Umbilical cord (tissue), 1 donor: ENCODE measurements at regions not wholly inside any gene's neighbourhood (a gene's known extent, or its start where the extent isn't known, plus 50 kb on each side); places are given as distances from the start of the nearest gene placed in this dataset.
"Not testable (repeated sequence)": the region's sequence is repeated elsewhere in the genome, so short reads cannot be mapped to it uniquely, and the experiment has no call there.

Source experiments
- DNase-seq: peaks from one replicate; pipeline ENCODE4 v3.0.0-alpha.2; 2015; ENCODE audit warnings: low spot score

DNA sequence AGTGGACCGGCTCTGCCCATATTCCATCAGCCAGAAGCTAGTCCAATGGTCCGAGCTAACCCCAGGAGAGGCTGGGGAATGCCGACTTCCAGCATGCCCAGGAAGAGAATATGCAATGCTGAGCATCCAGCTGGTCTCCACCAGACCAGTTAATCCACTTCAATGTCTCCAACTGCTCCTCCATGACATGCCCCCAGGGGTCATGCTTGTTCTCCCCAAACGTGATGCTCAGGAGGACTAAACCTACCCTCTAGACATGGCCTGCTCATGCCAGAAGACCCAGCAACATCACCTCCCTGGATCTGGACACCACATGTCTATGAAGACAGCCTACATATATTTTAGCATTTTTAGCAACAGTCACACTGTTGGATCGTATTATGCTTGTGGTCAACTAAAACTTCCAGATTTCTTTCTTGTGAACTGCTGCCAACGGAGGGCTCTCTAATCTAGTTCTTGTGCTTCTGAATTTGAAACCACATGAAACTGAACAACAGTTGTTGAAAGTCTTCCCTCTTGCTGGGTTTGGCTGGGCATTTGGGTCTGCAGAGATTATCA is 245.1 kb downstream of the SOX9 start:
- no peak for DNase-seq

DNA sequence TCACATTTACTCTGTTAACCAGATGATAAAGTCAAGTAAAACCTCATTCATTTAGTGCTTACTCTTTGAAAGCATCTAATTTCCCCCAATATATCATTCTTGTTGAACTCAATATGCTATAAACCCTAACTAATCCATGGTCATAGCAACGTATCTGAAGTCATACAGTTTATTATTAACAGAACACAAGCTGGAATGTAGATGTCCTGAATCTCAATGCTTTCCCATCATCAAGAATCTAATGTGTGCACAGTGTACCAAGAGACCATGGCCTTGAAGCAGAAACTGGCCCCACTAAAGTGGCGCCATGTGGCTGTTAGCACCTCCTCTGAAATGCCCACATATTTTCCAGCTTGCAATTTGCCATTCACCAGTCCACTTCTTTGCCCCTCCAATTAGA is 245.8 kb downstream of the SOX9 start:
- DNase-seq, result no peak

DNA sequence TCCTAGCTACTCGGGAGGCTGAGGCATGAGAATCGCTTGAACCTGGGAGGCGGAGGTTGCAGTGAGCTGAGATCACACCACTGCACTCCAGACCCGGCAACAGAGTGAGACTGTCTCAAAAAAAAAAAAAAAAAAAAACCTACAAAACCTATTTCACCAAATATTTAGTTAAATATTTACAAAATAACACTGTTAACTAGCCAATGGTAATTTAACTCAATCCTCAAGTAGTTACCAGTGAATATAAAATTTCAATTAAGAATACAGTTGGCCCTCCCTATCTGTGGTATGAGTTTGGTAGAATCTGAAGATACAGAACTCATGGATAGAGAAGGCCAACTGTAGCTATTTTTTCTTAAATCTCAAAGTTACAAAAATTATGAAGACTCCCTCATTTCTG is 247.4 kb downstream of the SOX9 start:
- DNase-seq, result no peak

DNA sequence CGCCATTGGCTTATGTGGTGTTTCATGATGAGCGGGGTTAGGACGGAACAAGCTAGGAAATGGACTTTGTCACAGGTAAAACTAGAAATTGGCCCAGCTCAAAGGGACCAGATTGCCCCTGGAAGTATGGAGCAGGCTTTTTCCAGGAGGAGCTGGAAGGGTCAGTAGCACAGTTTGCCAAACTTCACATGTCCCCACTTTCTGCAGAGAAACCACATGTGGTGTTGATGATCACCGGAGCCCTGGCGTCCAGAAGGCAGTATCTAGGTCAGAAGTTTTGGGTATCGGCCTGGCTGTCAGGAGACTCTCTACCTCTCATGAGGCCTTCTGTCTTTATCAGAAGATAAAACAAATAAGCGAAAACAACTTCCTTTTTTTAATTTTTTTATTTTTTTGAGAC is 248.5 kb downstream of the SOX9 start:
- no peak for DNase-seq

DNA sequence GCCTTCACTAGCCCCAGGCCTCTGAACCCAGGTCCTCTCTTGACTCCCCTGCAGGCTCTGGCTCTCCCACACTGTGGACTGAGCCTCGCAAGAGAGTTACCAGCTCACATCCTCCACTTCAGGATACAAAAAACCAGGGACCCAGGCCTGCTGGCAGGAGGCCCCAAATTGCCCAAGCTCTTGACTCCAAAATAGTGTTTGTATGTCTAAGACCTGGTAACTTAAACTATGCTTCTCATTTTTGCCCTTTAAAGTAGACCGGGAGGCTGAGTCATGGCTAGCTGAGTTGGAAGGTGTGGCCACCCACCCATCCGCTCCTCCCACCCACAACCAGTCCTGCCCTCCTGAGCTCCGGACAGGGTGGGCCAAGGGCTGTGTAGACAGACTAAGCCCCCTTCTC is 250.0 kb downstream of the SOX9 start:
- DNase-seq, result no peak

DNA sequence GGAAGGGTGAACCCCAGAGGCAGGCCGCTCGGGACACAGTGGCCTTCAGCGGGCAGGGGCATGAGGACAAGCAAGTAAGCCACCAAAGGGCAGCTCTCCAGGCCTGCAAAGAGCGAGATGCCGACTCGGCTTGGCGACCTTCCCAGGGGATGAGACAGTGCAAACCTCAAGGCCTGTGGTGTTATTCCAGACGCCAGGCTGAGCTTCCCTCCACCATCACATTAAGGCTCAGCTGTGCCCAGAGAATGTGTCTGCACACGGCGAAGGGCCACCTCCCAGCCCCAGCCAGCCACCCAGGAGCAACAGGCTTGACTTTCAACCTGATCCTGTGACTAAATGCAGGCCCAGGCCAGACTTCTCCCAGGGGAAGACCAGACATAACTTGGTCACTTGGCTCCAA is 251.4 kb downstream of the SOX9 start:
- DNase-seq, result no peak

DNA sequence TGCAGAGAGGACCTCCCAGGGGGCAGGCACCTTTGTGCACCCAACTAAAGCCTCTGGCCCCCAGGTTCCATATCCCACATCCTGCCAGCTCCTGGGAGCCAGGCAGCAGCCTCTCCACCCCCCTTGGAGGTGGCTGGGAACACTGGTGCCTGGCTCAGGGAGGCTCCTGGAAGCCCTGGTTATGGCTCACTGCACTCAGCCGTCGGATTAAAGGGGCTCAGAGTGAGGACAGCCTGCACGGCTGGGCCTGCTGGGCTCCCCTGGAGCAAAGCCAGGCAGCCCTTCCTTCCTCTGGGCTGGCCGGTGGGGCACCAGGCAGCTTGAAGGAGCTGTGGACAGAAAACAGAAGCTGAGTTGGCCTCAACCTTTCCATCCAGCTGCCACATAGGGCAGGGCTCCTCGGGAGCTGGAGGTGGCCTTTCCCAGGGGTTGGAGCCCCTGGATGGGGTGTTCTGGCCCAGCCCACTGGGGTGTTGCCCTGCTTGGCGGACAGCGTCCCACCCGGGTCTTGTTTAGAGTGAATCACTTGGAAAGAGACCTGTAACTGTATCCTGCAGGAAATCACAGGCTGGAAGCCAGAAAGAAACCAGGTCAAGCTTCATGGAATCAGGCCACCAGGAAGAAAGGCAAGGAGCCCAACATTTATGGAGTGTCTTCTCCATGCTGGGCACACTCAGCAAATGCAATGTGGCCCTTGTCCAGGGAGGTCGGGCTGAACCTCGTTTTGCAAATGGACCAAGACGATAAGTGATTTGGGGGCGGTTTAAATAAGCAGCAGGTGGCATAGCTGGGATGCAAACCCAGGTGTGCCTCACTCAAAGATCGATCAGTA is 253.3 kb downstream of the SOX9 start:
- peak; percentile 79 for DNase-seq

DNA sequence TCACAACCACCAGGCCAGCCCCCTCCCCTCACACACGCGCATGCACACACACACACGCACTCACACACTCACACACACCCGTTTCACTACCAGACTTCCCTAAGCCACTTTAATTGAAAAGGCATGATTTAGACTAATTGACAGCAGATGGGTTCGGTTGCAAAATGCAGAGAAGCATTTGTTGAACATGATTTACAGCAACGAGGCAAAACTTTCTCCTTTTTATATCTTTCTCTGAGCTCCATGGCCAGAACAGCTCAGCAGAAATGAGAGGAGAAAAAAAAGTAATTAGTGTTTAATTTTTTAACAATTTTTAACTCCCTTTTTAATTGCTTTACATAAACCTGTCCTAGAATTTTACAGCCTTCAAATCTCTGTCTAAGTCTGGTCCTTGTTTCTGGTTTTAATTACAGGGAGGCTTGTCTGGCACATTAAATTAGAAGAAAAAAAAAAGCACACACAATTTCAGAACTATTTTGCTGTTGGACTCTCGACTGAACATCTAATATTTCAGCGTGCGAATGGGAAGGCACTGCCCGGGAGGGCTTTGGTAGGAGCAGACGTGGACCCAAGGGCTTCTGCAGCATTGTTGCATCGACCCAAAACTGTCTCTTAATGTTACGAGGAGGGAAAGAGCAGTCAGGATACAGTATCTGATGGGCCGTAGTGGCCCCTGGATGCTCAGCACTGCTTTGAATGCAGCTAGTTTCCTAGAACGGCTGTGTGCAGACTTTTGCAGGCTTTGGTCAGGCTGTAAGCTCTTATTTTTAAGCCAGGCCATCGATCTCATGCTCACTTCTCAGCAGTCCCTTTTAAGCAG is 255.9 kb downstream of the SOX9 start:
- peak; percentile 52 for DNase-seq

DNA sequence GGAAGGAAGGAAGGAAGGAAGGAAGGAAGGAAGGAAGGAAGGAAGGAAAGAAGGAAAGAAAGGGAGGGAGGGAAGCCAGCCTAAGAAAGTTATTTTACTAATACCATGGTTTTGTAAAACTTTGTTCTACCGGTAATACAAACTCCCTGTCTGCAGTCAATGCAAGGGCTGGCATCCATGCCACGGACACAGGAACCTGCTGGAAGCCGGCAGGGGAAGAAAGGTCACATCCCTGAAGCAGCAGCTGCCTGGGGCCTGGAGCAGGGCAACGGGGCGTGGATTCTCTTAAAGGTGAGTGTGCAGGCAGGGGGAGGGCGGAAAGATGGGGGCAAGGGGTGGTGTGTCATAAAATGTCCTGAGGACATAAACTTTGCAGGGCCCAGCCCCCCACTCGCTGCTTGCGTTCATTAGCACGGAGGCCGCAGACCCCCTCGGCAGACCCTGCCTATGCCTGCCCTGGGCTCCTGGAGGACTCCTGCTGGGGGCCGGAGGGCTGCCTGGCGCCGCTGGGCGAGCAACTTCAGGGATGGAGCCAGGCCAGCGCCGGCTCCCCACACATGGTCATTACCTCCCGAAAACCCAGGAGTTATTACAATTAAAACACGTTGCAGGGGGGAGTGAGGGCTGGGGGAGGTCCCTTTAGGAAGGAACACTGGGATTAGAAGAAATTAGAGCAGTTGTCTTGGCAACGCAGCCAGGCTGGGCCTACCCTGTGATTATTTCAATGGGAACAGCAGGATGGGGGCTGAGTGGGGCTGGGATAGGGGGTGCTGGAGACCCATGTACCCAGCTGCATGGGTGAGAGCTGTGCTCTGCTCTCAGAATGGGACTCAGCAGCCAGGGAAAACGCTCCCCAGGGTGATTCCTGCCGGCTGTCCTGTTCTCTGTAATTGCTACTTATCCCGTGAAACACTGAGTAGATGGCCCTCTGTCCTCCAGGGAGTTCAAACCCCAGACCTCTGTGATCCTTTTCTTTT is 257.9 kb downstream of the SOX9 start:
- DNase-seq, result no peak

DNA sequence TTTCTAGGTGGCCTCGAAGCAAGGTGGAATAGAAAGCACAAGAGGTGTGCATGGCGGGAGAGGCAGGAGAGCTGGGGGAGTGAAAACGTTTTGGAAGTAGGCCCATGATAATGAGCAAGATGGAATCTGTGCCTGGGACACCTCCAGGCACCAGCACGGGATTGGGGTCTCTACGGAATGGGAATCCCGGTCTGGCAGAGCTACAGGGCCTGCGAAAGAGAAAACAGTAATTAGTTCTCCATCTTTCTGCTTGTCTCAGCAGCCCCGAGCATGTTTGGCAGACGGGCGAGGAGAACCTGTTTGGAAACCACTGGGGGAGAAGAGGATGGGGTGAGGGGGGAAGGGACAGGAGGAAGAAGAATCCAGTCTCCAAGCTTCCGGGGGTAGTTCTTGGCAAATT is 258.7 kb downstream of the SOX9 start:
- no peak for DNase-seq

DNA sequence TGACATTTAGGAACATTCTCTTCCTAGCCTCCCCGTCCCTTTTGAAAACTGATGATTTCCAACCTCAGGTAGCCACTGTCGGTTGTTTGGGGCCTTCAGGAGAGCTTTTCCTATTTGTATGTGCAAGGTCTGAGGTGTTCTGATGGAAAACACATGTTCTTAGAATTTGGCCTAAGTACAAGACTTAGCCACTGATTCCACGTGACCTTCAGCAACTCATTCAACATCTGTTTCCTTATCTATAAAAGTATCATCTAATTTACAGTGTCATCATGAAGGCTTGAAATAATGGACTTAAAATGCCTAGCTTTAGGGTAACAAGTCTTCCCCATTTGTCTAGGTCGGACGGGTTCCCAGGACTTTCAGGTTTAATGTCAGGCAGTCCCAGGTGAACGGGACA is 259.3 kb downstream of the SOX9 start:
- no peak for DNase-seq

DNA sequence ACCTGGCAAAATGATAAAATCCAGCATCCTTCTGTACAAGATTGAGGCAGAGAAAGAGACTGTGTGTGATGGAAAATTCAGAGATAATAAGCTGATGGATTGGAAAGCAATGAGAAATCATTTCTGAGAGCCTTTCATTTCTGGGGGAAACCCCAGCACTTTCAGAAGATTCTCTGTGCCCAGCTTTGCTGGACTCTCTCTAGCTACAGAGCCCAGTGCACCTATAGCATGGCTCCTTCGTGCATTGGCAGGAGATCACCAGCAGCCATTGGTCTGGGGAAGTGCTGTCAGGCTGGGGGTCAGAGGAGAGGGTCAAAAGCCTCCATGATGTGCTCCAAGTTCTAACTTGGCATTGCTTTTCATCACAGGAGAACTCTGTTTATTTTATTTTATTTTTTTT is 259.9 kb downstream of the SOX9 start:
- DNase-seq, result no peak

DNA sequence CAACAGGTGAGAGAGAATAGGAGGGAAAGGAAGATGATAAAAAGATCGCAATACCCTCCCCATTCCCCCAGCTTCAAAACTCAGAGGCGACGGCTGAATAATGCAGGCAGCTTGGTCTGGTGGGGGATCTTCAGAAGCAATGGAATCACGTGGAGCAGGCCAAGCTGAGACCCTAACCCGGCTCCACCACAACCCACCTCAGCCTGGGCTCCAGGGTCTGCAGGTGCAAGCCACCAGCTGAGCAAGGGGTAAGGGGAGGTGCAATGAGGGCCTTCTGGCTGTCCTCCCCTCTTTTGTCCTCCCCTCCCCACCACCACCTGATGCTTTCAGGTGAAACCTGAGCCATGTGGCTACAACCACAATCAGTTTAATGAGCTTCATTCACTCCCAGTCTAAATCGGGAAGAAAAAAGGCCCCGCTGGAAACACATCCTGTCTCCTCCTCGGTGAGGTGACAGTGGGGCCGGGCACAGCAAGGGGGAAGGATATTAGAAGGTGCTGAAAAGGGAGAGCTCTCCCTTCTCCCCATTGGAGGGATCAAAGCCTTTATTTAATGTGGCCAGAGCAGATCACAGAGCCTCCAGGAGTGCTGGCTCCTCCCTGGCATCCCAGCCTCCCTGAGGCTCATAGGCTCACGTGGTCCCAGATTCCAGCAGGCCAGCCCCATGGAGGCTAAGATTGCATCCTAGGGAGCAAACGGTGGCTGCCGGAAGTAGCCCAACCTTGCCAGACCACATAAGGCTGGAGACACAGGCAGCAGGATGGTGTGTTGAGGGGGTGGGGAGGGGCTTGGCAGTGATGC is 261.0 kb downstream of the SOX9 start:
- no peak for DNase-seq

DNA sequence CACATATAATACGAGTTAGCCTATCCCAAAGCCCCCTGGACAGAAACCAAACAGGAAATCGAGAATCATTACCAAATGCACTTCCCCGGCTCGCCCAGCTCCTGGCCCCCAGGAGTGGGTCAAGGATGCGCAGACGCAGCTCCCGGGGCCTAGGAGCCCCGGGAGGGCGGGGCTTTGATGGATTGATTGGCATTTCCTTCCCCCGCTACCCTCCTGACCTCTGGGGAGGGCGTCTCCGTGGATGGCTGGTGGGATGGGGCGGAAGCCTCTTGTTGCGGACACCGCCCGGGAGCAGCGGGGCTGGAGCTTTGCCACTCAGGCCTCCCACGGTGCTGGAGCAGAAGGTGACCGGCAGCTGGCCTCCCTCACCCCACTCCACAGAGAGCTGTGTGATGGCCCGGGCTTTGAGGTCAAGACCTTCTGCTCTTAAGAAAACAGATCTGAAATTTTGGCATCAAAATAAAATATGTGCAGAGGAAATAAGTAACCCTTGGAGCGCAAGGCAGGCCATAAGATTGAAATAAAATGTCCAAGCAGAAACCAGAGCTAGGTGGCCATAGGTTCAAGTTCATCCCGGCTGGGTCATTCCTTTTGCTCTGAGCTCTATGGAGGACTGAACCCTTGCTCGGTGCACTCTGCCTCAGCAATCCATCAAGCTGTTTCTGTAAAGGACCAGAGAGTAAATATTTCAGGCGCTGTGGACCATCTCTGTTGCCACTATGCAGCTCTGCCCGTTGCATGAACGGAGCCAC is 262.3 kb downstream of the SOX9 start:
- no peak for DNase-seq

DNA sequence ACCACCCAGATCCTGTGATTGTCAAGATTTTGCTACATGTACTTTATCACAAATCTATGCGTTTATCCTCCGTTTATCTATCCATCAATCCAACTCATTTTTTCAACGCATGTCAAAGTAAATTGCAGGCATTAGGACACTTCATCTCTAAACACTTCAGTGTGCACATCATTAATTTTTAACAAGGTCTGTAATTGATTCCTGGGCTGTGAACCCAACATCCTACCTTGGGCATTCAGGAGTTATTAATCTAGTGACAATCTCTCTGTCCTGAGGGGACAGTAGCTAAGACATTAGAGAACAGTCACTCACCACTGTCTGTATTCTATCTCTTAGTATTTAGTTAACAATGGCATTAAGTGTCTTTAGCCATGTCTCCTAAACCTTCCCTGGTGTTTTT is 264.7 kb downstream of the SOX9 start:
- no peak for DNase-seq

DNA sequence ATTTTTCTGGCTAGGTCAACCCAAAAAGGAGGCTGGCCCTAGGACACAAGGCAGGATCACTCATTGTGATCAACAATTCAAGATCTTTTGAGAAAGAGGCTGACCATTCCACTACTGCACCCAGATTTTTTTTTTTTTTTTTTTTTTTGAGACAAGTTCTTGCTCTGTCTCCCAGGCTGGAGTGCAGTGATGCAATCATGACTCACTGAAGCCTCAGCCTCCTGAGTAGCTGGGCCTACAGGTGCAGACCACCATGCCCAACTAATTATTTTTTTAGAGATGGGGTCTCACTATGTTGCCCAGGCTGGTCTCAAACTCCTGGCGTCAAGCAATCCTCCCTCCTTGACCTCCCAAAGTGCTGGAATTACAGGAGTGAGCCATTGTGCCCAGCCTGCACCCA is 265.4 kb downstream of the SOX9 start:
- DNase-seq, result not testable (repeated sequence)

DNA sequence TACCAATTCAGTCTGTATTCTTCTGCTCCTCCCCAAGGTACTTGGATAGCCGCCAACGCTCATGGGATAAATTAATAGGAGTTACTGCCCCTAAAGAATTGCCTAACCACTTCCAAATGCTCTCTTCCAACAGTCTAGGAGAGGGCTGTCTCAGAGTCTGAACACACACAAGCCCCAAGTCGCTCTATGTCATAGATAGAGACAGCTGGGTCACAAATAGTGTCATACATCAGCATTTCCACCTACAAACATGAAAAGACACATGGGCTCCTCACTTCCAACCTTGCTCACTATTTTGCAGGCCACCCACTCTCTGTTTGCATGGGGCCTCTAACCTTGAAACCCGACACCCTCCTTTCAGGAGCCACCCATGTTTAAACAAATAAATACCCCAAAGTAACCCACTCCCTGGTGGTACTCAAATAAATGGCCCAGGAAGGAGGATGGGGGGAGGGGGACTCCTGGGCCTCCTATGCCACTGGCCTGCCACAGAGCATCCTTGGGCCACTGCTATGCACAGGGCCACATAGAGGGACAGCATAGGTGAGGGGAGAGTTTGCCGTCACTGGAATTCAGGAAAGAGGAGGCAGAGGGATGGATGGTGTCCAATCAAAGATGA is 265.9 kb downstream of the SOX9 start:
- no peak for DNase-seq

DNA sequence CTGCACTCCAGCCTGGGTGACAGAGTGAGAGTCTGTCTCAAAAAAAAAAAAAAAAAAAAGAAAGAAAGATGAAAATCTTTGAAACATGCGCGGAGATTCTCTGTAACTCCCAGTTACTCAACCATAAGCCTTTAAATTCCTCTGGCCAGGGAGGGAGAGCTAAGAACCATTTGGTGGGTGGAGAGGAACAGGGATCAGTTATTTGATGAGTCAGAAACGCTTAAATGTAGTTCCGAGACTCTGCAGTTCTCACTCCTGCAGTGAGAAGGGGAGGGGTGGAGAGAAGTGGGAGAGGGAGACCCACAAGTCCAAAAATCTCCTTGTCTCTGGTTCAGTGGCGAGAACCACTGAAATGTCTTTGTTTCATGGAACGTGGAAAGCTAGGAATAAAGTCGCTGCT is 266.7 kb downstream of the SOX9 start:
- DNase-seq, result peak; percentile 98

DNA sequence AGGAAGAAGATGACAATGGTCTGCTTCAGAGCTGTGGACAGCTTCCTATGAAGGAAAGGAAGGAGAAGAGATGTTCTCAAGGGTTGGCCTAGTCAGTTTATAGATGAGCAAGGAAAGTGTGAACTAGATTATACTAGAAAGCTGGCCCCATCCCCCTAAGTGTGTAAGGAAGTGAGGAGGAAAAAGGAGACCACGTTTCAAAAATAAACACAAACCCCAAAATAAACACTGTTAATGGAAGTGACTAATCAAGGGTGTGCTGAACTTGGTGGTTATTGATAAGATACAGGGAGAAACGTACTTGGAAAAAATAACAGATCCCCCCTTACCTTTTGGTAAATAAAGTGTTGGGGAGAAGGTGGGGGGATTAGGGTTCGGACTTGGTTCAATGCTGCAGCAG is 267.1 kb downstream of the SOX9 start:
- no peak for DNase-seq
